Stomach (tissue), 8 donors: ENCODE measurements at regions not wholly inside any gene's neighbourhood (a gene's known extent, or its start where the extent isn't known, plus 50 kb on each side); places are given as distances from the start of the nearest gene placed in this dataset.

Experiments
- DNase-seq, 2 donors: peaks; one replicate each; pipeline versions ENCODE4 v3.0.0 to v3.0.0-alpha.2; 2013 to 2019
- H3K27ac ChIP-seq, 5 donors: fragments of 200-600 bp in 4 of 5; sonication (generic) in 4 of 5; one replicate each; pipeline ENCODE4 v1.5.1; 2013 to 2019; ENCODE audit warnings: mild to moderate bottlenecking in 1 of 5, moderate library complexity in 1 of 5
- H3K27me3 ChIP-seq, 3 donors: fragments of 200-600 bp; sonication (generic); one replicate each; pipeline ENCODE4 v1.5.1; 2017 to 2019; ENCODE audit warnings: mixed run types in 1 of 3
- H3K36me3 ChIP-seq, 4 donors: fragments of 200-600 bp; sonication (generic); 1 replicate in 3 of 4; 2 replicates in 1 of 4; pipeline ENCODE4 v1.5.1; 2016 to 2019
- H3K4me1 ChIP-seq, 4 donors: fragments of 200-600 bp; sonication (generic); one replicate each; pipeline ENCODE4 v1.5.1; 2016 to 2019
- H3K4me3 ChIP-seq, 4 donors: fragments of 200-600 bp; sonication (generic) in 3 of 4; one replicate each; pipeline ENCODE4 v1.5.1; 2016 to 2019; ENCODE audit warnings: mild to moderate bottlenecking in 1 of 4
- H3K9me3 ChIP-seq, 4 donors: fragments of 200-600 bp; sonication (generic); one replicate each; pipeline ENCODE4 v1.5.1; 2016 to 2019
- EP300 ChIP-seq: sonication (generic); formaldehyde crosslinking; IDR thresholded peaks from one replicate; pipeline ENCODE4 v1.6.1; 2017; ENCODE audit warnings: antibody characterized with exemption
- POLR2A ChIP-seq, 4 donors: fragments of 450-650 bp; IDR thresholded peaks; one replicate each; pipeline ENCODE4 v1.6.1; 2016; ENCODE audit warnings: antibody characterized with exemption in 4 of 4, control low read depth in 2 of 4, mild to moderate bottlenecking in 1 of 4, moderate library complexity in 1 of 4
- POLR2AphosphoS5 ChIP-seq, 3 donors: sonication (generic); formaldehyde crosslinking; IDR thresholded peaks; one replicate each; pipeline ENCODE4 v1.6.1; 2016; ENCODE audit warnings: antibody characterized with exemption in 3 of 3
- WGBS, 5 donors: extraction: QIAGEN DNeasy Blood & Tissue Kit in 3 of 5; methylation state at CpG; one replicate each; pipeline versions ENCODE4 v1.1.5 to v1.1.7; 2013 to 2018; 5-methylcytosine and 5-hydroxymethylcytosine counted together
- intact Hi-C: fragments of 100-400 bp; cut with DNase I; formaldehyde crosslinking; loops from one replicate; pipeline ENCODE4 v1.15.1; 2023; ENCODE audit warnings: low total_unique reads
- TF ChIP-seq, protein P1 (sequence below), 7 experiments: fragments of 450-650 bp in 4 of 7; fragments of 200-600 bp in 3 of 7; sonication (generic) in 3 of 7; IDR thresholded peaks; one replicate each; pipeline ENCODE4 v1.5.1; 2016 to 2019; ENCODE audit warnings: antibody characterized with exemption in 7 of 7, control low read depth in 2 of 7, mild to moderate bottlenecking in 1 of 7
- donor health status: healthy with polysubstance abuse.
- donor health status: Bipolar disorder and iron deficiency.
- donor health status: healthy.

GRCh38 chr2:147569426-147569825, 275.4 kb upstream of the ACVR2A start:
- no peak for DNase-seq
- WGBS, 5 donors: 41 to 53% (median 47%) methylated on average over 3 of the region's 3 CpGs

DNA sequence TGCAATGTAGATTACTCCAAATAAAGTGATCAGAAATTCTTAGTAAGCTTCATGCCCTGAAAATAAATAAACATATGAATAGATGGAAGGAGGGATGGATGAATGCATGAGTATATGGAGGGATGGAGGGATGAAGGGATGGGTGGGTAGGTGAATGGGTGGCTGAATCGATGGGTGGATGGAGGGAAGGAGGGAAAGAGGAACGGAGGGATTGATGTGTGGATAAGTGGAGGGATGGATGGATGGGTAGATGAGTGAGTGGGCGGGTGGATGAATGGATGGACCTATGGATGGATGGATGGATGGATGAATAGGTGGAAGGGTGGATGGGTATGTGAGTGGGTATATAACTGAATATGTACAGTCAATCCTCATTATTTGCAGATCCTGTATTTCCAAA, 276.7 kb upstream of the ACVR2A start:
- H3K27ac ChIP-seq: no peak overlapping the region
- 91 to 98% (median 92%) methylated on average over 3 of the region's 3 CpGs for WGBS, 5 donors
- no peak for TF ChIP-seq POLR2AphosphoS5 (IDR thresholded peaks at IDR 0.05)
- TF ChIP-seq, protein P1, sequence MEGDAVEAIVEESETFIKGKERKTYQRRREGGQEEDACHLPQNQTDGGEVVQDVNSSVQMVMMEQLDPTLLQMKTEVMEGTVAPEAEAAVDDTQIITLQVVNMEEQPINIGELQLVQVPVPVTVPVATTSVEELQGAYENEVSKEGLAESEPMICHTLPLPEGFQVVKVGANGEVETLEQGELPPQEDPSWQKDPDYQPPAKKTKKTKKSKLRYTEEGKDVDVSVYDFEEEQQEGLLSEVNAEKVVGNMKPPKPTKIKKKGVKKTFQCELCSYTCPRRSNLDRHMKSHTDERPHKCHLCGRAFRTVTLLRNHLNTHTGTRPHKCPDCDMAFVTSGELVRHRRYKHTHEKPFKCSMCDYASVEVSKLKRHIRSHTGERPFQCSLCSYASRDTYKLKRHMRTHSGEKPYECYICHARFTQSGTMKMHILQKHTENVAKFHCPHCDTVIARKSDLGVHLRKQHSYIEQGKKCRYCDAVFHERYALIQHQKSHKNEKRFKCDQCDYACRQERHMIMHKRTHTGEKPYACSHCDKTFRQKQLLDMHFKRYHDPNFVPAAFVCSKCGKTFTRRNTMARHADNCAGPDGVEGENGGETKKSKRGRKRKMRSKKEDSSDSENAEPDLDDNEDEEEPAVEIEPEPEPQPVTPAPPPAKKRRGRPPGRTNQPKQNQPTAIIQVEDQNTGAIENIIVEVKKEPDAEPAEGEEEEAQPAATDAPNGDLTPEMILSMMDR (IDR thresholded peaks at IDR 0.05): no peak
- no peak for TF ChIP-seq EP300
- no peak for TF ChIP-seq POLR2A (IDR thresholded peaks at IDR 0.05)
- peaks cover 0 to 7% (median 4%) of the 10 kb centered on the region in 4 donors for H3K9me3 ChIP-seq
- H3K27me3 ChIP-seq: no peaks in the 10 kb centered on the region
- intact Hi-C loops: no loop called here
- peaks cover 0 to 6% (median 0%) of the 10 kb centered on the region in 4 donors for H3K4me1 ChIP-seq
- H3K36me3 ChIP-seq: no peaks in the 10 kb centered on the region
- no peak overlapping the region for H3K4me3 ChIP-seq
- no peak for DNase-seq

More at GRCh38 chr2:147569426-147569825, 275.4 kb upstream of the ACVR2A start:
- Histone ChIP-seq H3K4me3 (no peak overlapping the region), H3K27ac (no peak overlapping the region), H3K27me3 (no peaks in the 10 kb centered on the region), H3K4me1 (peaks cover 0 to 6% (median 0%) of the 10 kb centered on the region in 4 donors), H3K36me3 (no peaks in the 10 kb centered on the region), H3K9me3 (peaks cover 0 to 7% (median 4%) of the 10 kb centered on the region in 4 donors)
- TF ChIP-seq, protein P1 (IDR thresholded peaks at IDR 0.05): no peak
- TF ChIP-seq POLR2A (IDR thresholded peaks at IDR 0.05): no peak
- no peak for TF ChIP-seq EP300
- TF ChIP-seq POLR2AphosphoS5 (IDR thresholded peaks at IDR 0.05): no peak
- intact Hi-C loops: no loop called here

GRCh38 chr2:147567136-147567535, 277.7 kb upstream of the ACVR2A start:
- intact Hi-C loops: no loop called here
- Histone ChIP-seq H3K9me3 (peaks cover 0 to 7% (median 4%) of the 10 kb centered on the region in 4 donors), H3K36me3 (no peaks in the 10 kb centered on the region), H3K27me3 (no peaks in the 10 kb centered on the region), H3K4me3 (no peak overlapping the region), H3K4me1 (peaks cover 0 to 6% (median 0%) of the 10 kb centered on the region in 4 donors), H3K27ac (no peak overlapping the region)
- TF ChIP-seq POLR2AphosphoS5 (IDR thresholded peaks at IDR 0.05): no peak
- TF ChIP-seq POLR2A (IDR thresholded peaks at IDR 0.05): no peak
- no peak for TF ChIP-seq EP300
- TF ChIP-seq, protein P1 (IDR thresholded peaks at IDR 0.05): no peak
- peak in 1 of 2 donors; percentile 79 for DNase-seq
- 35 to 53% (median 38%) methylated on average over 2 of the region's 2 CpGs for WGBS, 5 donors

DNA sequence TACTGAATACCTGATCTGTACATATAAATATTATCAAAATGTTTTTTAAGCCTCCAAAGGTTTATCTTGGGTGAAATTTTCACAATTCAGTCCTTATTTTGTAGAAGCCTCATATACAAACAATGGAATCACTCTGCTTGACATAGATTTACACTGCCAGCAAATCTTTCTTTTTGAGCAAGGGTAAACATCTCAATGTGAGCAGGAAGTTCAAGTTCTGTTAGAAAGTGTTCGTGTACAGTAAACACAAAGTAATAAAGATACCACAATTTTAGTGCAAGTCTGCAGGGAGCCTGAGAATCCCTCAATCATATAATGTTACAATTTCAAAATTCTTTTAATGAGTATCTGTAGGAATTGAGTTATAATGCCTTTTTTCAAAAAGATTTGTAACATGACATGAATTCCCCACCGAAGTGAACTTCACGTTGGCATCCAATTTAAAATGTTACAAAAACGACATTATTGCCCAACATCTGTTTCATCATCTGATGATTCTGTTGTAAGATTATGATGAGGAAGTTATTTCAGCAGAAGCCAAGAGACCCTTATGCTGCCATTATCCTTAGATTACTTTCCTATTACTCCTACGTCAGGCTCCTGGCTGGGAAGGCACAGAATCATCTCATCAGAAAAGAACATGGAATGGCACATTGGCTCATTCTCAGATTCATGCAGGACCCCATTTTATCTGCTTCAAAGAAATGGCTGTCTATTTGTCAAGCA, 283.9 kb upstream of the ACVR2A start:
- intact Hi-C loops: no loop called here
- no peak overlapping the region for H3K27ac ChIP-seq
- TF ChIP-seq EP300 (no peak), POLR2AphosphoS5 (IDR thresholded peaks at IDR 0.05) (no peak)
- 50 to 63% (median 59%) methylated on average over 5 of the region's 5 CpGs for WGBS, 5 donors
- H3K9me3 ChIP-seq: no peaks in the 10 kb centered on the region
- H3K4me1 ChIP-seq: peaks cover 0 to 9% (median 0%) of the 10 kb centered on the region in 4 donors
- no peak for DNase-seq
- H3K4me3 ChIP-seq: no peak overlapping the region
- H3K36me3 ChIP-seq: no peaks in the 10 kb centered on the region
- no peaks in the 10 kb centered on the region for H3K27me3 ChIP-seq
